Esophagus muscularis mucosa (tissue), 4 donors: ENCODE measurements at regions not wholly inside any gene's neighbourhood (a gene's known extent, or its start where the extent isn't known, plus 50 kb on each side); places are given as distances from the start of the nearest gene placed in this dataset.

Experiments
- DNase-seq: peaks from one replicate; pipeline ENCODE4 v3.0.0-alpha.2; 2017; ENCODE audit errors: extremely low spot score
- H3K27ac ChIP-seq, 4 donors: fragments of 200-600 bp; sonication (generic); replicated peaks in 1 of 4; 1 replicate in 3 of 4; 2 replicates in 1 of 4; pipeline ENCODE4 v1.5.1; 2016 to 2019; ENCODE audit warnings: mild to moderate bottlenecking in 1 of 4
- H3K27me3 ChIP-seq, 4 donors: fragments of 200-600 bp; sonication (generic); one replicate each; pipeline versions ENCODE4 v1.5.1 to v1.6.0; 2016 to 2019
- H3K36me3 ChIP-seq, 4 donors: fragments of 200-600 bp; sonication (generic); one replicate each; pipeline ENCODE4 v1.5.1; 2016 to 2019
- H3K4me1 ChIP-seq, 4 donors: fragments of 200-600 bp; sonication (generic); one replicate each; pipeline ENCODE4 v1.5.1; 2016 to 2019
- H3K4me3 ChIP-seq, 4 donors: fragments of 200-600 bp; sonication (generic); 1 replicate in 2 of 4; 2 replicates in 2 of 4; pipeline ENCODE4 v1.5.1; 2016 to 2019; ENCODE audit warnings: mild to moderate bottlenecking in 4 of 4, moderate library complexity in 1 of 4
- H3K9me3 ChIP-seq, 4 donors: fragments of 200-600 bp; sonication (generic); 1 replicate in 3 of 4; 2 replicates in 1 of 4; pipeline ENCODE4 v1.5.1; 2016 to 2019
- CTCF ChIP-seq, 3 experiments: fragments of 200-600 bp in 2 of 3; fragments of 450-650 bp in 1 of 3; sonication (generic) in 2 of 3; IDR thresholded peaks; one replicate each; pipeline ENCODE4 v1.5.1; 2017 to 2019; ENCODE audit warnings: antibody characterized with exemption in 3 of 3, mild to moderate bottlenecking in 2 of 3, moderate library complexity in 1 of 3
- EP300 ChIP-seq: sonication (generic); formaldehyde crosslinking; IDR thresholded peaks from one replicate; pipeline ENCODE4 v1.6.1; 2017; ENCODE audit warnings: antibody characterized with exemption
- POLR2A ChIP-seq: fragments of 450-650 bp; IDR thresholded peaks from one replicate; pipeline ENCODE4 v1.6.1; 2017; ENCODE audit warnings: antibody characterized with exemption, moderate library complexity, mild to moderate bottlenecking, low read depth
- POLR2AphosphoS5 ChIP-seq, 2 donors: sonication (generic); formaldehyde crosslinking; IDR thresholded peaks; one replicate each; pipeline ENCODE4 v1.6.1; 2017; ENCODE audit warnings: antibody characterized with exemption in 2 of 2
- WGBS: methylation state at CpG from one replicate; pipeline ENCODE4 v1.1.5; 2018; 5-methylcytosine and 5-hydroxymethylcytosine counted together
- intact Hi-C: fragments of 100-400 bp; cut with DNase I; formaldehyde crosslinking; loops from one replicate; pipeline ENCODE4 v1.15.1; 2023

- Histone ChIP-seq H3K27me3 (peaks cover 0 to 66% (median 0%) of the 10 kb centered on the region in 4 donors), H3K9me3 (no peaks in the 10 kb centered on the region), H3K4me3 (no peak overlapping the region), H3K36me3 (no peaks in the 10 kb centered on the region), H3K27ac (no peak overlapping the region), H3K4me1 (peaks cover 0 to 11% (median 7%) of the 10 kb centered on the region in 4 donors)
- WGBS = 35% methylated on average over 22 of the region's 26 CpGs
- no peak for TF ChIP-seq POLR2A
- TF ChIP-seq CTCF (IDR thresholded peaks at IDR 0.05) = peak; percentile 61 to 71 (median 68)
- DNase-seq = no peak
- intact Hi-C loops = no loop called here
These were observed 60.1 kb upstream of the GLI2 start for GRCh38 chr2:120675460-120676130.

DNA sequence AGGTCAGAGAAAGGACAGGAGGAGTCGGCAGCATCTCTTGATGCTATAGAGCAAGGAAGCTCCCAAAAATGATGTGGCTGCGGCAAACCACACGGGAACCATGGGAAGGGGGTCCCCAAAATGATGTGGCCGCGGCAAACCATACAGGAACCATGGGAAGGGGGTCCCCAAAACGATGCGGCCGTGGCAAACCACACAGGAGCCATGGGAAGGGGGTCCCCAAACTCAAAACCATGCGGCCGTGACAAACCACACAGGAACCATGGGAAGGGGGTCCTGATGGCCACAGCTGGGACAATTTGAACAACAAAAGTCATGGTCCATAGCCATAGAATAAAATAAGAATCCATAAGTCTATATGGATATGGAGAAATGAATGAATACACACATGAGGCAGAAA is 58.4 kb upstream of the GLI2 start:
- intact Hi-C loops = no loop called here
- Histone ChIP-seq H3K4me3 (no peak overlapping the region), H3K27ac (no peak overlapping the region), H3K4me1 (peaks cover 0 to 5% (median 2%) of the 10 kb centered on the region in 4 donors), H3K9me3 (no peaks in the 10 kb centered on the region), H3K36me3 (no peaks in the 10 kb centered on the region), H3K27me3 (peaks cover 0 to 78% (median 0%) of the 10 kb centered on the region in 4 donors)
- DNase-seq = no peak
- 86% methylated on average over 10 of the region's 10 CpGs for WGBS
- no peak for TF ChIP-seq CTCF (IDR thresholded peaks at IDR 0.05)
- no peak for TF ChIP-seq POLR2AphosphoS5 (IDR thresholded peaks at IDR 0.05)
- TF ChIP-seq EP300 = no peak
- no peak for TF ChIP-seq POLR2A

DNA sequence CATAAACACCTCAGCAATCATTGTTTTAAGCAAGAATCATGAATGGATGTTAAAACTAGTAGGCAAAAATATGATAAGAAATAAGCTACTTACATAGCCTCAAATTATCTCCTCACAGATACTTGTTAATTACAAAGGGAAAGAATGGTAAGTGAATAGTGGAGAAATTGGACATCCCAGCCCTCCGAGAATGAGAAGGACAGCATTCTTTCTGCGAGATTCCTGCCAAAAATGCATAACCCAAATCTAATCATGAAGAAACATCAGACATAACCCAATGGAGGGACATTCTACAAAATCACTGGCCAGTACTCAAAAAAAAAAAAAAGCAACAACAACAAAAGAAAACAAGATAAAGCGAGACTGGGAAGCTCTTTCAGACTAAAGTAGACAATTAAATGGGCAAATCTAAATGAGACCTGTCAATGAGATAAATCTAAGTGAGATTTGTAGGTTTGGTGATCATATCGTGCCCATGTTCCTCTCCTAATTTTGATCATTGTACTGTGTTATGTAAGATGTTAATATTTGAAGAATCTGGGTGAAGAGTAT is 57.9 kb upstream of the GLI2 start:
- Histone ChIP-seq H3K4me1 (peaks cover 0 to 5% (median 2%) of the 10 kb centered on the region in 4 donors), H3K36me3 (no peaks in the 10 kb centered on the region), H3K4me3 (no peak overlapping the region), H3K27ac (no peak overlapping the region), H3K9me3 (no peaks in the 10 kb centered on the region), H3K27me3 (peaks cover 0 to 77% (median 0%) of the 10 kb centered on the region in 4 donors)
- intact Hi-C loops = no loop called here
- DNase-seq = no peak
- 76% methylated on average over 4 of the region's 4 CpGs for WGBS
- no peak for TF ChIP-seq POLR2A
- no peak for TF ChIP-seq POLR2AphosphoS5 (IDR thresholded peaks at IDR 0.05)
- no peak for TF ChIP-seq CTCF (IDR thresholded peaks at IDR 0.05)
- TF ChIP-seq EP300 = no peak

GRCh38 chr2:120678251-120678650 is 57.4 kb upstream of the GLI2 start:
- intact Hi-C loops = no loop called here
- Histone ChIP-seq H3K9me3 (no peaks in the 10 kb centered on the region), H3K27me3 (peaks cover 0 to 73% (median 0%) of the 10 kb centered on the region in 4 donors), H3K36me3 (no peaks in the 10 kb centered on the region), H3K27ac (no peak overlapping the region), H3K4me3 (no peak overlapping the region), H3K4me1 (peaks cover 0 to 5% (median 2%) of the 10 kb centered on the region in 4 donors)
- WGBS = 61% methylated on average over 6 of the region's 7 CpGs
- DNase-seq = no peak
- TF ChIP-seq EP300 (no peak), POLR2A (no peak), POLR2AphosphoS5 (IDR thresholded peaks at IDR 0.05) (no peak), CTCF (IDR thresholded peaks at IDR 0.05) (no peak)

DNA sequence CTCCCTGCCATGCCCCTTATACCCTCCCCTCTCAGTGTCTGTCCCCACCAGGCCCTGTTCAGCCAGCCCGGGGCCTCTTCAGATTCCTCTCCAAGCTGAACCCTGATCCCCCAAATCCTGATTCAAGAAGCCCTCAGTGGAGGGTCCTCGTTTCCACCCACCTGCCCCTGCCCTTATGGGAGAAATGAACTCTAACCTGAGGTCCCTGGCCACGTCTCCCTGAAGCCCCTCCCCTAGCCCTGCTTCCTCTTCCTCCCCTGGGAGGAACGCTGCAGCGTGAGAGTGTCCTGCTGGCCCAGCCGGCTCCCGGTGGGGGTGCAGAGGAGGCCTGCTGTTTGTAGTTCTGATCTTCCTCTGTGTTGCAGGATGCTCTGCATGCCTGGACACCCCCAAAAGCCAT is 56.7 kb upstream of the GLI2 start:
- H3K27me3 ChIP-seq = peaks cover 0 to 66% (median 0%) of the 10 kb centered on the region in 4 donors
- H3K4me1 ChIP-seq = peaks cover 0 to 5% (median 2%) of the 10 kb centered on the region in 4 donors
- WGBS = 79% methylated on average over 7 of the region's 7 CpGs
- no peak for DNase-seq
- no peaks in the 10 kb centered on the region for H3K36me3 ChIP-seq
- H3K27ac ChIP-seq = no peak overlapping the region
- intact Hi-C loops = no loop called here
- H3K4me3 ChIP-seq = no peak overlapping the region
- H3K9me3 ChIP-seq = no peaks in the 10 kb centered on the region
- TF ChIP-seq POLR2AphosphoS5 (IDR thresholded peaks at IDR 0.05) = no peak
- TF ChIP-seq CTCF (IDR thresholded peaks at IDR 0.05) = no peak
- no peak for TF ChIP-seq POLR2A
- no peak for TF ChIP-seq EP300
